ENCODE measurements at regions not wholly inside any gene's neighbourhood (a gene's known extent, or its start where the extent isn't known, plus 50 kb on each side); places are given as distances from the start of the nearest gene placed in this dataset.

GRCh38 chr4:145338568-145338967, 143.1 kb upstream of the SMAD1 start:
- Histone ChIP-seq H3K9me3 (ENCODE audit: low read depth) (no peaks in the 10 kb centered on the region), H3K9me2 (replicated peaks; ENCODE audit: insufficient read depth) (no peaks in the 10 kb centered on the region), H4K20me1 (ENCODE audit: insufficient read depth, poor library complexity, severe bottlenecking) (no peaks in the 10 kb centered on the region), H3K27me3 (no peaks in the 10 kb centered on the region), H3K4me1 (ENCODE audit: insufficient read depth) (no peaks in the 10 kb centered on the region), H2AFZ (no peak overlapping the region), H3K36me3 (replicated peaks; ENCODE audit: insufficient read depth, low read depth) (no peaks in the 10 kb centered on the region), H3K79me2 (no peaks in the 10 kb centered on the region), H3K4me3 (no peak overlapping the region), H3K27ac (no peak overlapping the region), H3K4me2 (no peak overlapping the region)
- WGBS (ENCODE audit: low lambda C conversion rate, missing lambda C conversion rate) = 79% methylated on average over 3 of the region's 3 CpGs
- no peak for DNase-seq (ENCODE audit: low spot score)
- no peak for TF ChIP-seq EZH2phosphoT487 (IDR thresholded peaks at IDR 0.05; ENCODE audit: low read depth, severe bottlenecking, unreplicated experiment)
- no peak for TF ChIP-seq EZH2 (IDR thresholded peaks at IDR 0.05; ENCODE audit: borderline replicate concordance)
- TF ChIP-seq, protein P1, sequence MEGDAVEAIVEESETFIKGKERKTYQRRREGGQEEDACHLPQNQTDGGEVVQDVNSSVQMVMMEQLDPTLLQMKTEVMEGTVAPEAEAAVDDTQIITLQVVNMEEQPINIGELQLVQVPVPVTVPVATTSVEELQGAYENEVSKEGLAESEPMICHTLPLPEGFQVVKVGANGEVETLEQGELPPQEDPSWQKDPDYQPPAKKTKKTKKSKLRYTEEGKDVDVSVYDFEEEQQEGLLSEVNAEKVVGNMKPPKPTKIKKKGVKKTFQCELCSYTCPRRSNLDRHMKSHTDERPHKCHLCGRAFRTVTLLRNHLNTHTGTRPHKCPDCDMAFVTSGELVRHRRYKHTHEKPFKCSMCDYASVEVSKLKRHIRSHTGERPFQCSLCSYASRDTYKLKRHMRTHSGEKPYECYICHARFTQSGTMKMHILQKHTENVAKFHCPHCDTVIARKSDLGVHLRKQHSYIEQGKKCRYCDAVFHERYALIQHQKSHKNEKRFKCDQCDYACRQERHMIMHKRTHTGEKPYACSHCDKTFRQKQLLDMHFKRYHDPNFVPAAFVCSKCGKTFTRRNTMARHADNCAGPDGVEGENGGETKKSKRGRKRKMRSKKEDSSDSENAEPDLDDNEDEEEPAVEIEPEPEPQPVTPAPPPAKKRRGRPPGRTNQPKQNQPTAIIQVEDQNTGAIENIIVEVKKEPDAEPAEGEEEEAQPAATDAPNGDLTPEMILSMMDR (IDR thresholded peaks at IDR 0.05; ENCODE audit: poor library complexity) = no peak

GRCh38 chr4:145337391-145337790, 144.3 kb upstream of the SMAD1 start:
- Histone ChIP-seq H3K4me1 (ENCODE audit: insufficient read depth) (no peaks in the 10 kb centered on the region), H3K36me3 (replicated peaks; ENCODE audit: insufficient read depth, low read depth) (no peaks in the 10 kb centered on the region), H3K27me3 (no peaks in the 10 kb centered on the region), H2AFZ (no peak overlapping the region), H3K4me3 (no peak overlapping the region), H3K9me2 (replicated peaks; ENCODE audit: insufficient read depth) (no peaks in the 10 kb centered on the region), H3K79me2 (no peaks in the 10 kb centered on the region), H3K4me2 (no peak overlapping the region), H3K27ac (no peak overlapping the region), H4K20me1 (ENCODE audit: insufficient read depth, poor library complexity, severe bottlenecking) (no peaks in the 10 kb centered on the region), H3K9me3 (ENCODE audit: low read depth) (no peaks in the 10 kb centered on the region)
- DNase-seq (ENCODE audit: low spot score) = no peak
- TF ChIP-seq, protein P1 (IDR thresholded peaks at IDR 0.05; ENCODE audit: poor library complexity) = no peak
- no peak for TF ChIP-seq EZH2 (IDR thresholded peaks at IDR 0.05; ENCODE audit: borderline replicate concordance)
- no peak for TF ChIP-seq EZH2phosphoT487 (IDR thresholded peaks at IDR 0.05; ENCODE audit: low read depth, severe bottlenecking, unreplicated experiment)
- WGBS (ENCODE audit: low lambda C conversion rate, missing lambda C conversion rate) = 92% methylated on average over 2 of the region's 2 CpGs

GRCh38 chr4:145333786-145334185, 147.9 kb upstream of the SMAD1 start:
- 76% methylated on average over 3 of the region's 3 CpGs for WGBS (ENCODE audit: low lambda C conversion rate, missing lambda C conversion rate)
- H3K9me2 ChIP-seq (replicated peaks; ENCODE audit: insufficient read depth) = no peaks in the 10 kb centered on the region

More at GRCh38 chr4:145333786-145334185, 147.9 kb upstream of the SMAD1 start:
- TF ChIP-seq, protein P1 (IDR thresholded peaks at IDR 0.05; ENCODE audit: poor library complexity) = no peak
- no peak for TF ChIP-seq EZH2 (IDR thresholded peaks at IDR 0.05; ENCODE audit: borderline replicate concordance)
- H3K9me3 ChIP-seq (ENCODE audit: low read depth) = no peaks in the 10 kb centered on the region
- H3K4me1 ChIP-seq (ENCODE audit: insufficient read depth) = no peaks in the 10 kb centered on the region
- no peaks in the 10 kb centered on the region for H3K27me3 ChIP-seq
- H3K4me2 ChIP-seq = no peak overlapping the region
- no peaks in the 10 kb centered on the region for H3K36me3 ChIP-seq (replicated peaks; ENCODE audit: insufficient read depth, low read depth)
- H2AFZ ChIP-seq = no peak overlapping the region
- DNase-seq (ENCODE audit: low spot score) = no peak
- no peaks in the 10 kb centered on the region for H3K79me2 ChIP-seq
- H3K4me3 ChIP-seq = no peak overlapping the region
- H4K20me1 ChIP-seq (ENCODE audit: insufficient read depth, poor library complexity, severe bottlenecking) = no peaks in the 10 kb centered on the region
- no peak overlapping the region for H3K27ac ChIP-seq

All from hepatocyte (in vitro differentiated cells).